ENCODE measurements at regions not wholly inside any gene's neighbourhood (a gene's known extent, or its start where the extent isn't known, plus 50 kb on each side); places are given as distances from the start of the nearest gene placed in this dataset.

DNA sequence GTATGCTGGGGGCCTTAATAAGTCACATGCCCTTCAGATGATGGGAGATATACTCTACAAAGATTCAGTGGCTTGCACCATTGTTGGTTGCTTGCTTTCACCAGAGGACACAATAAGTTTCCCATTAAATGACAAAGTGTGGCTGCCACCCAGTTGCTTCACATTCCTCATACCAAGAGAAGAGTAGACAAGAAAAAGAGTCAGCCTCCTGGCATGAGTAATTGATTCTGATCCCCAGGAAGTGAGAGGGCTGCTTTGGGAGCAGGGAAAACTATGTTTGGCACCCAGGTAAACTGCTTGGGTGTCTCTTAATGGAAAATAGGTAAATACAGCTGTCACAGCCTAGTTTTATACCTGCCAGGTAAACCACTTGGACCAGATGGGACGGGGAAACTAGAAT, 66.7 kb upstream of the IL6 start:
- peaks cover 0 to 13% (median 2%) of the 10 kb centered on the region in 5 experiments for H3K27me3 ChIP-seq (replicated peaks in 2 of 5; ENCODE audit: control insufficient read depth in 4 of 5, insufficient read depth in 5 of 5, low read length in 4 of 5)
- ChIA-PET CTCF (interaction anchor here (0.6 to 1.2 kb wide), 3 partner anchors 9 to 65 kb away, joined by 3 read pairs; no protein-coding TSS in a partner anchor), POLR2A (no interaction called here)
- H3K4me1 ChIP-seq (ENCODE audit: control extremely low read depth in 1 of 4, control insufficient read depth in 4 of 4, insufficient read depth in 4 of 4, low read length in 3 of 4) = peaks cover 0 to 8% (median 0%) of the 10 kb centered on the region in 4 experiments
- WGBS (ENCODE audit: insufficient coverage) = 100% methylated on average over 1 of the region's 1 CpG
- no peaks in the 10 kb centered on the region for H3K36me3 ChIP-seq (ENCODE audit: control insufficient read depth in 4 of 4, insufficient read depth in 4 of 4, low read length in 3 of 4)
- DNase-seq = no peak
- H3K9me3 ChIP-seq (ENCODE audit: control extremely low read depth in 1 of 5, control insufficient read depth in 4 of 5, insufficient read depth in 2 of 5, low read depth in 1 of 5, low read length in 4 of 5) = peaks cover 0 to 3% (median 0%) of the 10 kb centered on the region in 5 experiments
- H3K4me3 ChIP-seq (ENCODE audit: control insufficient read depth in 1 of 7, extremely low read depth in 1 of 7, insufficient read depth in 4 of 7, low read depth in 2 of 7, low read length in 6 of 7) = no peak overlapping the region
- H3K27ac ChIP-seq (ENCODE audit: insufficient read depth in 1 of 2, low read depth in 1 of 2, low read length in 2 of 2, poor library complexity in 1 of 2, severe bottlenecking in 2 of 2) = no peak overlapping the region

DNA sequence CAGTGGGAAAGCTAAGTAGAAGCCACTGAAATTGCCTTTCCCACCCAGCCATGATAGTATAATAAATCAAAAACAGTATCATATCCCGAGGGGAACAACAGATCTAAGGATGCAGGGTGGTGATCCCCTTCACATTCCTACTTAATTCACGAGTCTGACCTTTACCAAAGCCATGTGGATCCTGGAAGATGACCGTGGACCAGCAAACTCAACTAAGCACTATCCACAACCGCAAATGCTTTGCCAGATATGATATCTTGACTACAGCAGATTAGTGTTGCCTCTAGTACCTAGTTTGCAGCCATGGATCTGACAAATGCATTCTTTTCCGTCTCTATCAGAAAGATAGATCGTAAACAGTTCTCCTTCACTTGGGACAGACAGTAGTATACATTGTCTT, 67.3 kb upstream of the IL6 start:
- WGBS (ENCODE audit: insufficient coverage) = 100% methylated on average over 6 of the region's 6 CpGs
- ChIA-PET POLR2A (no interaction called here), CTCF (interaction anchor here (0.6 to 1.2 kb wide), 2 partner anchors 10 kb away, joined by 3 read pairs; no protein-coding TSS in a partner anchor)
- DNase-seq = no peak
- no peak overlapping the region for H3K4me3 ChIP-seq (ENCODE audit: control insufficient read depth in 1 of 7, extremely low read depth in 1 of 7, insufficient read depth in 4 of 7, low read depth in 2 of 7, low read length in 6 of 7)
- H3K36me3 ChIP-seq (ENCODE audit: control insufficient read depth in 4 of 4, insufficient read depth in 4 of 4, low read length in 3 of 4) = no peaks in the 10 kb centered on the region
- H3K27ac ChIP-seq (ENCODE audit: insufficient read depth in 1 of 2, low read depth in 1 of 2, low read length in 2 of 2, poor library complexity in 1 of 2, severe bottlenecking in 2 of 2) = no peak overlapping the region
- peaks cover 0 to 13% (median 2%) of the 10 kb centered on the region in 5 experiments for H3K27me3 ChIP-seq (replicated peaks in 2 of 5; ENCODE audit: control insufficient read depth in 4 of 5, insufficient read depth in 5 of 5, low read length in 4 of 5)
- H3K9me3 ChIP-seq (ENCODE audit: control extremely low read depth in 1 of 5, control insufficient read depth in 4 of 5, insufficient read depth in 2 of 5, low read depth in 1 of 5, low read length in 4 of 5) = peaks cover 0 to 3% (median 0%) of the 10 kb centered on the region in 5 experiments
- peaks cover 0 to 8% (median 0%) of the 10 kb centered on the region in 4 experiments for H3K4me1 ChIP-seq (ENCODE audit: control extremely low read depth in 1 of 4, control insufficient read depth in 4 of 4, insufficient read depth in 4 of 4, low read length in 3 of 4)

DNA sequence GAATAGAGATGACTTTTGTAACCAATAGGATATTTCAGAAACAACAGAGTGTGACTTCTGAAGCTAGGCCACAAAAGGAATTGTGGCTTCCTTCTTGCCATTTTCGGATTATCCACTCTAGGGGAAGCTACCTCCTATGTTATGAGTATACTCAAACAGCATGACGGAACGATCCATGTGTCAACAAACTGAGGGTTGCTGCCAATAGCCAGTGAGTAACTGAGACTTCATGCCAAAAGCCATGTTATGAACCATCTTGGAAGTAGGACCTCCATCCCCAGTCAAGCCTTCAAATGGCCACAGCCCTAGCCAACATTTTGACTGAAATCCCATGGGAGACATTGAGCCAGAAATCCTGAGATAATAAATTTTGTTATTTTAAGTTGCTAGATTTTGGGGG, 69.0 kb upstream of the IL6 start:
- Histone ChIP-seq H3K4me1 (ENCODE audit: control extremely low read depth in 1 of 4, control insufficient read depth in 4 of 4, insufficient read depth in 4 of 4, low read length in 3 of 4) (peaks cover 0 to 8% (median 0%) of the 10 kb centered on the region in 4 experiments), H3K27ac (ENCODE audit: insufficient read depth in 1 of 2, low read depth in 1 of 2, low read length in 2 of 2, poor library complexity in 1 of 2, severe bottlenecking in 2 of 2) (no peak overlapping the region), H3K36me3 (ENCODE audit: control insufficient read depth in 4 of 4, insufficient read depth in 4 of 4, low read length in 3 of 4) (no peaks in the 10 kb centered on the region), H3K27me3 (replicated peaks in 2 of 5; ENCODE audit: control insufficient read depth in 4 of 5, insufficient read depth in 5 of 5, low read length in 4 of 5) (peaks cover 0 to 13% (median 2%) of the 10 kb centered on the region in 5 experiments), H3K4me3 (ENCODE audit: control insufficient read depth in 1 of 7, extremely low read depth in 1 of 7, insufficient read depth in 4 of 7, low read depth in 2 of 7, low read length in 6 of 7) (no peak overlapping the region), H3K9me3 (ENCODE audit: control extremely low read depth in 1 of 5, control insufficient read depth in 4 of 5, insufficient read depth in 2 of 5, low read depth in 1 of 5, low read length in 4 of 5) (peaks cover 0 to 3% (median 0%) of the 10 kb centered on the region in 5 experiments)
- no peak for DNase-seq
- 100% methylated on average over 3 of the region's 3 CpGs for WGBS (ENCODE audit: insufficient coverage)
- POLR2A ChIA-PET = no interaction called here
- CTCF ChIA-PET = no interaction called here

- POLR2A ChIA-PET = no interaction called here
- CTCF ChIA-PET = no interaction called here
Observed at GRCh38 chr7:22657479-22657878, 69.5 kb upstream of the IL6 start.

DNA sequence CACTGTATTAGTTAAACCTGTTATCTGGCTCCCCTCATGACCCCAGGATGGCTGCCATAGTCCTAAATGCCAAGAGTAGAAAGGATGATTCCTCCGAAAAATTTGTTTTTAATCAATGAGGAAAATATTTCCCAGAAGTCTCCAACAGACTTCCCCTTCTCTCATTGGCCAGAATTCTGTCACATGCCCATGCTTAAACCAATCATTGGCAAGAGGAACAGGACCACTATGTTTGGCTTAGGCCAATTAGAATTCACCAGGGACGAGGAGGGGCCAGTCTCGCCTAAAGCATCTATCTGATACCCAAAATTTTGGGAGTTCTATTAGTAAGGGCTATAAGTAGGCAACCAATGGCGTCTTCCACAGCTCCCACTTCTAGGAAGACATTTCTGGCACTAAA, 71.2 kb upstream of the IL6 start:
- peaks cover 0 to 3% (median 0%) of the 10 kb centered on the region in 5 experiments for H3K9me3 ChIP-seq (ENCODE audit: control extremely low read depth in 1 of 5, control insufficient read depth in 4 of 5, insufficient read depth in 2 of 5, low read depth in 1 of 5, low read length in 4 of 5)
- ChIA-PET POLR2A (no interaction called here), CTCF (no interaction called here)
- DNase-seq = no peak
- no peak overlapping the region for H3K27ac ChIP-seq (ENCODE audit: insufficient read depth in 1 of 2, low read depth in 1 of 2, low read length in 2 of 2, poor library complexity in 1 of 2, severe bottlenecking in 2 of 2)
- H3K27me3 ChIP-seq (replicated peaks in 2 of 5; ENCODE audit: control insufficient read depth in 4 of 5, insufficient read depth in 5 of 5, low read length in 4 of 5) = no peaks in the 10 kb centered on the region
- H3K4me1 ChIP-seq (ENCODE audit: control extremely low read depth in 1 of 4, control insufficient read depth in 4 of 4, insufficient read depth in 4 of 4, low read length in 3 of 4) = no peaks in the 10 kb centered on the region
- WGBS (ENCODE audit: insufficient coverage) = 100% methylated on average over 1 of the region's 4 CpGs
- no peaks in the 10 kb centered on the region for H3K36me3 ChIP-seq (ENCODE audit: control insufficient read depth in 4 of 4, insufficient read depth in 4 of 4, low read length in 3 of 4)
- H3K4me3 ChIP-seq (ENCODE audit: control insufficient read depth in 1 of 7, extremely low read depth in 1 of 7, insufficient read depth in 4 of 7, low read depth in 2 of 7, low read length in 6 of 7) = no peak overlapping the region

More at GRCh38 chr7:22657479-22657878, 69.5 kb upstream of the IL6 start:
- Histone ChIP-seq H3K4me3 (ENCODE audit: control insufficient read depth in 1 of 7, extremely low read depth in 1 of 7, insufficient read depth in 4 of 7, low read depth in 2 of 7, low read length in 6 of 7) (no peak overlapping the region), H3K36me3 (ENCODE audit: control insufficient read depth in 4 of 4, insufficient read depth in 4 of 4, low read length in 3 of 4) (no peaks in the 10 kb centered on the region), H3K27ac (ENCODE audit: insufficient read depth in 1 of 2, low read depth in 1 of 2, low read length in 2 of 2, poor library complexity in 1 of 2, severe bottlenecking in 2 of 2) (no peak overlapping the region), H3K27me3 (replicated peaks in 2 of 5; ENCODE audit: control insufficient read depth in 4 of 5, insufficient read depth in 5 of 5, low read length in 4 of 5) (peaks cover 0 to 13% (median 2%) of the 10 kb centered on the region in 5 experiments), H3K9me3 (ENCODE audit: control extremely low read depth in 1 of 5, control insufficient read depth in 4 of 5, insufficient read depth in 2 of 5, low read depth in 1 of 5, low read length in 4 of 5) (peaks cover 0 to 3% (median 0%) of the 10 kb centered on the region in 5 experiments), H3K4me1 (ENCODE audit: control extremely low read depth in 1 of 4, control insufficient read depth in 4 of 4, insufficient read depth in 4 of 4, low read length in 3 of 4) (peaks cover 0 to 8% (median 0%) of the 10 kb centered on the region in 4 experiments)
- no peak for DNase-seq
- WGBS (ENCODE audit: insufficient coverage) = no CpG with 5 or more reads among the region's 1 CpG

- Histone ChIP-seq H3K9me3 (ENCODE audit: control extremely low read depth in 1 of 5, control insufficient read depth in 4 of 5, insufficient read depth in 2 of 5, low read depth in 1 of 5, low read length in 4 of 5) (peaks cover 0 to 3% (median 0%) of the 10 kb centered on the region in 5 experiments), H3K4me3 (ENCODE audit: control insufficient read depth in 1 of 7, extremely low read depth in 1 of 7, insufficient read depth in 4 of 7, low read depth in 2 of 7, low read length in 6 of 7) (no peak overlapping the region), H3K27ac (ENCODE audit: insufficient read depth in 1 of 2, low read depth in 1 of 2, low read length in 2 of 2, poor library complexity in 1 of 2, severe bottlenecking in 2 of 2) (no peak overlapping the region), H3K27me3 (replicated peaks in 2 of 5; ENCODE audit: control insufficient read depth in 4 of 5, insufficient read depth in 5 of 5, low read length in 4 of 5) (no peaks in the 10 kb centered on the region), H3K36me3 (ENCODE audit: control insufficient read depth in 4 of 4, insufficient read depth in 4 of 4, low read length in 3 of 4) (no peaks in the 10 kb centered on the region), H3K4me1 (ENCODE audit: control extremely low read depth in 1 of 4, control insufficient read depth in 4 of 4, insufficient read depth in 4 of 4, low read length in 3 of 4) (no peaks in the 10 kb centered on the region)
- ChIA-PET POLR2A (no interaction called here), CTCF (no interaction called here)
- no peak for DNase-seq
- WGBS (ENCODE audit: insufficient coverage) = no CpG with 5 or more reads among the region's 1 CpG
Observed at GRCh38 chr7:22654831-22655230, 72.2 kb upstream of the IL6 start.

- Histone ChIP-seq H3K9me3 (ENCODE audit: control extremely low read depth in 1 of 5, control insufficient read depth in 4 of 5, insufficient read depth in 2 of 5, low read depth in 1 of 5, low read length in 4 of 5) (peaks cover 0 to 8% (median 0%) of the 10 kb centered on the region in 5 experiments), H3K27ac (ENCODE audit: insufficient read depth in 1 of 2, low read depth in 1 of 2, low read length in 2 of 2, poor library complexity in 1 of 2, severe bottlenecking in 2 of 2) (no peak overlapping the region), H3K36me3 (ENCODE audit: control insufficient read depth in 4 of 4, insufficient read depth in 4 of 4, low read length in 3 of 4) (no peaks in the 10 kb centered on the region), H3K4me3 (ENCODE audit: control insufficient read depth in 1 of 7, extremely low read depth in 1 of 7, insufficient read depth in 4 of 7, low read depth in 2 of 7, low read length in 6 of 7) (no peak overlapping the region), H3K4me1 (ENCODE audit: control extremely low read depth in 1 of 4, control insufficient read depth in 4 of 4, insufficient read depth in 4 of 4, low read length in 3 of 4) (no peaks in the 10 kb centered on the region), H3K27me3 (replicated peaks in 2 of 5; ENCODE audit: control insufficient read depth in 4 of 5, insufficient read depth in 5 of 5, low read length in 4 of 5) (no peaks in the 10 kb centered on the region)
- ChIA-PET POLR2A (no interaction called here), CTCF (no interaction called here)
- DNase-seq = no peak
Observed at GRCh38 chr7:22653951-22654350, 73.0 kb upstream of the IL6 start.
